ENCODE measurements at regions not wholly inside any gene's neighbourhood (a gene's known extent, or its start where the extent isn't known, plus 50 kb on each side); places are given as distances from the start of the nearest gene placed in this dataset.
"Not testable (repeated sequence)": the region's sequence is repeated elsewhere in the genome, so short reads cannot be mapped to it uniquely, and the experiment has no call there.

DNA sequence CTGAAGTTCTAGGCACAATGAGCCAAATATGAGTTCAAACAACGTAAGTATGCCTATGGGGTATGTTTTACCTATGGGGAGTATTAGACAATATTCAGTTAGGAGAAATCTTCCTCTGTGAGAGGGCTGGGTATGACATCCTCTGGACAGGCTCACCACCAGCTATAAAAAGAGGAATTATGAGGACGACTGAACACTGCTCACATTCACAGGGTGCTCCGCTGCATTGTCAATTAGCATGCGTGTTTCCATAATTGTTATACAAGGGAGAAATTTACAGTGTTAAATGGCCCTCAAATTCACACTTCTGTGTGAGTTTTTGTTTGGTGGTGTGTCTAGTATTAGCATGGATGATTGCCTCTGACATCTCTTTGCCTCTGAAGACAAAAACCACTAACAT, 700.4 kb downstream of the BCL11A start:
- no peak for DNase-seq

DNA sequence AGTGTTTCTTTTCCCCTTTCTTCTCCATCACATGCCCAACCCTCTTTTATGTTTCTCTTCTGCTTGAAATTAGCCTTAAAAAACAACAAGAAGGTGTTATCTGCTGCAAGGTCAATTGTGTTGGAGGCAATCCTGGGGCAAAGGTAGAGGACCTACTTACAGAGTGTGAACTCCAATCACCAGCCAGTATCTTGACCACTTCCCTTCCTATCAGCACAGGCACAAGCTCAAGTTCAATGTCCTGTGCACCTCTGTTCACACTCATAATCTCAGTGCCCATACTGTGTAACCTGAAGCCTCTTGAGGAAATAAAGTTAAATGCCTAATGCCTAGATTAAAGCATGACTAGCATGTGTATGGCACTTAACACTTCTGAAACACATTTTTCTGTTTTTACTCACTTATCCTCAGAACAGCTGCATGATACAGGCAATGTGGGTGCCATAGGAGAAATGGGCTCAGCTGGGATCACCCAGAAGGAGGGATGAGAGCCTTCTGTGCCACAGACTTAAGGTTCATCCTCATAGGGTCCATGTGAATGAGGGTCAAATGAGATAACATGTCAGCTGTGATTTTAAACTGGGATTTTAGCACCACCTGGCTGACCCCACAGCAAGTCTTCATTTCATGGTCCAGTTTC, 701.5 kb downstream of the BCL11A start:
- no peak for DNase-seq

DNA sequence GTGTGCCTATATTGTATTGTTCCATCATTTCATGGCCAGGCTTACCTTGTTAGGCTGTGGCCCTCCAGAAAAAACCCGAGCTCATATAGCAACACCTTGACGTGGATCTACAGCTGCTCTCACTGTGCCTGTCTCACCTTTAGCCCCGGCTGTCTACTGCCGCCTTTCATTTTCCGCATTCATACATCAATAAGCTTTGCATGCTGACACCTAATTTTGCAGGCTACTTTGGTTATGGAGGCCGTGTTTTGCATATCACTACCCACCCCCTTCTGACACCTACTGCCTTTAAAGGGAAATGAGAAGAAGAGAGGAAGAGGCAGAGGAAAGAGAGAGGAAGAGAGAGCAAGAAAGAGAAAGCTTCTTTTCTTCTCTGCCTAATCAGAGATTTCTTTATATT, 702.9 kb downstream of the BCL11A start:
- DNase-seq = no peak

DNA sequence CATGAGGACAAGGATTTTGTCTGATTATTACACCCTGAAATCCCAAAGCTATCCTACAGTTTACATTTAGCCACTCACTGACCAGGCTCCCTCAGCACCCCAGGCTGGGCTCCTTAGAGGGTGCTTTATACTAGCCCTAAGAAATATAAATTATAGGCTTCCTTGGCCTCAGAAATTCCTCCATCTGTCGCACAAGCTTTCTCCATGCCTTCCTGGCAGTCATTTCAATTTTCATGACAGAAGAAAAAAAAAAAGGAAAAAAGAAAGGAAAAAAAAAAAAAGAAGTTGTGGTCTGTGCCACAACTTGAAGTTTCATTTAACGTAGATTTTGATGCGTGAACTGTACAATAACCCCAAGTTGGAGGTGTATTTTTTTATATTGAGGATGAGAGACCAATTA, 719.5 kb downstream of the BCL11A start:
- no peak for DNase-seq

DNA sequence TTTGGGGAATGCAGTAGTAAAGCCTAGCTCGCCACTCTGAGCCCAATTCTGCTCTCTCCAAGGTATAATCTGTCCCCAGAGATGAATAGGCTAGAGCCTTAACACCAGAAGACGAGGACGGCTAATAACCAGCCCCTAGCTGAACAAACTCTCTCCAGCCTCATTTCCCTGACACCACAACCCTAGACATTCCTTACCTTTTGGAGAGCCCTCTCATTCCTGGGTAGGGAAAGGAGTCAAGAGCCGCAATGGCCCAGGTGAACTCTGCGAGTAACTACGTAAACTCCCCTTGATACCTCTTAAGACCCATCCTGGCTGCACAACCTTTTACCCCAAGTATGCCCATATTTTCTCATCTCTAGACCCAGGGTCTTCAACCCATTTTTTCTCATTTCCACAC, 722.9 kb downstream of the BCL11A start:
- DNase-seq = no peak

DNA sequence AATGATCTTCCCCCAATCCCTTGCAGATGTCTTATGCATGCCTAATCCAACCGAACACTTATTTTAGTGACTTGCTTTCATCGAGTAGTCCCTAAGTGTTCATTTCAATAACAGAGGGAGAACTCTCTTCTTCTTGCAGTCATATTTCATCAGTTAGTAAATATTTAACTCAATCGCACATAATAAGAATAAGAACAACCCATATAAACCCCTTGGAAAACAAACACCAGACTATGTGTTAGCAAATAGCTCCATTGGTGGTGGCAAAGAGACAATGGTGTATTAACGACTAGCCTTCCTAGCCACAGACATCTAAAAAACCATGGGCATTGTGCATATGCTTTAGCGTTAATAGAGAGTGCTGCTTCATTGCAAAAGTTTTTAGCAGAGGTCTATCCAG, 725.8 kb downstream of the BCL11A start:
- no peak for DNase-seq

DNA sequence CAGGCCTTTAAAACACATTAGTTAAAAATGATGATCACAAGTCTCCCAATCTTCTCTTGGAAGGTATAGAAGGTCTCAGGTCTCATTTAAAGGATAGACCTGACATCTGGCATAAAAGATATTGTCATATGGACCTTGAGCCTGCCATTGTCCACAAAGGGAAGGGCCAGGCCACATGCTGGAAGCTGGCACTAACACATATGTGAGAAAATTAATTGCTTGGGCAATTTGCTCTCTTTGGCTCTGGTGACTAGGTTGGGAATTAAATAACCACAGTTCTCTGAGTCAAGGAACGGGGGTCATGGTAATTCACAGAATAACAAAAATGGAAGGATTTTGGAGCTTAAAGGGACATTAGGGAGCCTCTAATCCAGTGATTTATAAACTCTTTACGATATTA, 727.3 kb downstream of the BCL11A start:
- no peak for DNase-seq

DNA sequence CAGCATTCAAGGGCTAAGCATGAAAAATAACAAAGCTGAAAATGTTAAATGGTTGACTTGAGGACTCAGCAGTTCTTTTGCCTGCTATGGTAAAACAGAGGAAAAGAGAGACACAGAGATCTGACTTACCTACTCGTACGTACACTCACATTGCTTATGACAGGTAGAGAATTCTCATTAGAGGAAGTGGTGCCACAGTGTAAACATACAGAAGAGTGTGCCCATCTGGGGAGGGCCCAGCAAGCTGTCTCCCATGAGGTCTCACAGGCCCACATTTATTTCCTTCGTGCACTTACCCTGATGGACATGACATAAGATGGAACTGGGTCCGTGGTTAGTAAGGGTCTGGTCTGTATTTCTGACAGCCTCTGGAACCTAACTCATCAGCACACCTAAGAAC, 729.1 kb downstream of the BCL11A start:
- DNase-seq = no peak

DNA sequence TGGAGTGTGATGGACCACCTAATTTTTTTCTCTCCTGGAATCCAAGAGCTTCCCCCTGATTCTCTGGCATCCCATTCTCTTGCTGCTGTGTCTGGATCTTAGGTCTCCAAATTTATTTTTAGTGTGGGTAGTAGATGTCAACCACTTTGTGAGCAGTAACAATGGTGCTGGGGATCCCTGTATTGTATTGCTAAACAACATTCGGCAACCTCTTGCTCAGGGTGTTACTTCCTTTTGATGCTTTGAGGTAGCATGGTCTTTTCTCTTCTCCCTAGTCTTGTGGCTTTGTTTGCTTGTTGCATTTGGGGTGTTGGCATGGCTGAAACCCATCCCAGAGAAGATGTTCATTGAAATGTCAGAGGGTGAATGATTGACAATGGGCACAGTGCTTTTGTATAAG, 737.4 kb downstream of the BCL11A start:
- no peak for DNase-seq

DNA sequence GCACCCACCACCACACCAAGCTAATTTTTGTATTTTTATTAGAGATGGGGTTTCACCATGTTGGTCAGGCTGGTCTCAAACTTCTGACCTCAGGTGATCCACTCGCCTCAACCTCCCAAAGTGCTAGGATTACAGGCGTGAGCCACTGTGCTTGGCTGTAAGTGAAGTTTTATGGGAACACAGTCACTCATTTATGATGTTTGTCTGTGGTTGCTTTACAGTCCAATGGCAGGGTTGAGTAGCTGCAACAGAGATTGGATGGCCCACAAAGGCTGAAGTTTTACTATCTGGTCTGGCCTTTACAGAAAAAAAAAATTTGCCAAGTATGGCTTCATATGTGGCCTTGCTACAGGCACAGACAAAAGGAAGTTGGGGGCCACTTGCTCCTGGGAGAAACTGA, 743.2 kb downstream of the BCL11A start:
- DNase-seq = not testable (repeated sequence)

DNA sequence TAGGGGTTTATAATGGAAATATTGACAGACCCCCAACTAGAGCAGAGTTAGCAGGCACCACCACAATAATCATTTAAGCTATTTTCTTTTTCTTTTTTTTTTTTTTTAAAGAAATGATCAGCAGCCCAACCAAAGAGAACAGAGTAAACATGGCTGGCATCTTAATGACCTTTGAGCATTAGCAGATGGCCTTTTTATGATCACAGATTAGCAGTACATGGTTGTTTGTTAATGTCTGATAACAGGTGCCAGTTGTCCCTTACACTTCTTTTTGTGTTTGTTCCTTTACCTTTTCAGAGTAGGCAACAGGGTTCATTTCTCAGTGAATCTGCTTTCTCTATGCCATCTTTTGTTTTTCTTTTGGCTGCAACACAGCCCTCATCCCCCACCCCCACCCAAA, 747.0 kb downstream of the BCL11A start:
- no peak for DNase-seq

DNA sequence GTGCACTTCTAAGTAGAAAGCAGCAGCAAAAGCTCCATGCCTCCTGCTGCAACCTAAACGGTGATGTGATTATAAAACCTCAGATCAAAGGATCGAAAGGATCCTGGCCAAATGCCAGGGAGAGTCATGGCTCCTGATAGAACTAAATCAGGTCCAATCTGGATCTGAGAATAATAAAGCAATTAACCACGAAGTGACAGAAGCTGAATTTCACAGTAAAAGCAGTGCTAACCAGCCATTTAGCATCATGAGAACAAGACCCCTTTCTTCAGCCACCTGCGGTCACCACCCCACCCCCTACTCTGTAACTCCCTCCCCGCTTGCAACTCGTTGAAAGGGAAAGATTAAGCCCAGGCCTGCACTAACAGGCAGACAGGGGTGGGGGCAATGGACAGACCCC, 748.7 kb downstream of the BCL11A start:
- DNase-seq = no peak

DNA sequence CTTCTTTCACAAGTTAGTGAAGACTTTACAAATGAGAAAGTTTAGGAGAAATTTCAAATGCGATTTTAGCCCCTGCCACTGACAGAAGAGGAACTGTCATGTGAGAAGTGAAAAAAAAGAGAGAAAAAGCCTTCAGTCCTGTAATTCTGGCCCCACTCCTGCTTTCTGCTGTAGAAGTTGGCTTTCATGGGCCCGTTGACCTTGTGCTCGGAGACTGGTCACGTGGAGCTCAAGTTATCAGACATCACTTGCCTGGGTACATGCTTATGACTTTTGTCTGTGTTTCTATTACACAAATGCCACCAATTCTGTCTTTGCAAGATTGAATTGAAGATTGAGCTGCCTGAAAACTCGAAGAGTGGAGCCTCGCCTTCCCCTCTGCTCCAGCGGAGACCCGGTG, 749.9 kb downstream of the BCL11A start:
- DNase-seq = no peak

DNA sequence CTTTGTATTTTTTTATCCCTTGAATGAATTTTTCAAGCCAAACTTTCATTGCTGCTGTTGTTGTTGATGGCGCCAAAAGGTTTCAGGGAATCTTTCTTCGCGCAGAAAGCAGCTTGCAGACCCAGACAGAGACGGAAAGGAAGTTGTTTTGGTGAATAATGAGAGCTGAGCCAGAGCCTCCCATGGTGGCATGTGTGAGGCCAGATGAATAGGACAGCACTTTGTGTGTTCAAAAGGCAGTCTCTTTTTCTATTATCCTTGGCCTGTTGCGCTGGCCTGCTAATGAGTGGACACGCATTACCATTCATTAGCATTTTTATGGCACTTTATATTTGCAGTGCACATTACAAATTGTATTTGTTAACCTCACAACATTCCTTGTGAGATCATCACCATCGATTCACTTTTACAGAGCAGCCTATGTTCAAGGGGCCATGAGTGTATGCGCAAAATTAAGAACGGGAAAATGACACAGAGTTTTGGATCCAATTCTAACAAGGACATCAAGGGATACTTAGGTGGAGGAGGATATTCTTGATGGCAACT, 754.7 kb downstream of the BCL11A start:
- no peak for DNase-seq

DNA sequence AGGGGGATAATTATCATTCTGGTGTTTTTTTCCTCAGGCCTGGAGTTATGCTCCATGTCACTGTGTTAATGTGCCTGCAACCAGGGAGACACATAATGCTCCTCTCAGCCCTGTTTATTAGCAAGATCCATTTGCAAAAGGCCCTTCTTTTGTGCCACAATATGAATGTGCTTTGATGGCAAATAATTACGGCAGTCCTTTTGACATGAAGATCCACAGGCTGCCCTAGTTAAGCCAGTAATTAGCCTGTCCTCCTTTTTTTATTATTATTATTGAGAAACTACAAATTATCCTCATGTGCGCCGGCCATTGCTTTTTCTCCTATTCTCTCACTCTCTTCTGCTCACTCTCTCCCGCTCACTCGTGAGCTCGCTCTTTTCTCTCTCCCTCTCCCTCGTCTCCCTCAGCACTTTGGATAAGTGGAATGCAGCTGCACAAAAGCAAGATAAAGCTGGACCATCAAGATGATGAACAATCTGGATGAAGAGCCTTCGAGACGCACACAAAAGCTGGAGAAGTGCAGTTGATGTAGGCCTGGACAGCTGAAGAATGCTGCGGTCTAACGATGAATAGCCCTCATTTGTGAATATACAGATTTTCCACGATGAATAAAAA, 762.3 kb downstream of the BCL11A start:
- no peak for DNase-seq

DNA sequence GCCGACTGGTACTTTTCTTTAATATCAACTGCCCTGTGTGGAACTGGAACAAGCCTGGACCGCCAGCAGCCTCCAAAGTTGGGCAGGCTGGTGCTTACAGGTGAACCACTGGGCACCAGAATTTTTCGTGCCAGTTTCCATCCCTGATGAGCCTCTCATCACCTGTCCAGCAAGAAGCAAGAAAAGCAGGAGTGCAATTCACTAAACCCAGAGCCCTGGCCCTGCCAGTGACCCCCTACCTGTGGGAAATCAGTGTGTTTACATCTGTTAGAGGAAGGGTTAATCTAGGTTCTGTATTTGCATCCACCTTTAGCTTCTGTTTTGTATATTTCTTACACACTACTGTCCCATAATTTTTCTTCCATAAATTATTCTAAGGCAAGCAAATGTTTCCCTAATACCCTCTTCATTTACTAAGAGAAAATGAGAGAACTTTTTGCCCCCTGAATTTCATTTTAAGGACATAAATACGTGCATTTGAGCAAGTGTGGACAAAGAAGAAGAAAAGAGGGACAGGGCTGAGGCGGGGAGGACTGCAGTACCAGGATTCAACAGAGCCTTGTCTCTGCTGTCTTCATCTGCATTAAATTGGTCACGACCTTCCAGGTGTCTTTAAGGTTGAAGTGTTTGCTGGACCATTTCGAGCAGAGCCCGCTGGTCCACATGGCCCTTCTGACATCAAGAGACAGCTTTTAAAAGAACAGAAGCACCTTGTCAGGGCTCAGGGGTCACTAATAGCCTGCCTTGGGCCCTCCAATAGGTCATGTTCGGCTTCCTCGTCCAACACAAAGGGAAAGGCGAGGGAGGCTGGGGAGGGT, 763.1 kb downstream of the BCL11A start:
- peak; percentile 86 for DNase-seq

DNA sequence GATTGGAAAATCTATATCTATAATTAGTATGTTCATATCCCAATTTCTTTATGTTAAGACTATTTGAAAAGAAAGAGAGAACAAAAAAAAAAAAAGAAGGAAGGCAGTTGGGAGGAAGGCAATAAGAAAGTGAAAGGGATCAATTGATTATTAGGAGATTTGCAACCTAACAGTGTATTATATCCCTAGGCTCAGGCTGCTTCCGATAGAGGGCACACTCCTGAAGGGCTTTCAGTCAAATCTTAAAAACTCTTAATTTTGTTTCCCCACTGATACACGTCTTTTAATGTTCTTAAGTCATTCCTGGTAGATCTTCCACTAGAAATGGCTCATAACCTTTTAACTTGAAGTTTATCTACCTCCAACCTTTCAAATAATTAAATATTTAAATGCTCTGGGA, 763.9 kb downstream of the BCL11A start:
- DNase-seq = no peak

DNA sequence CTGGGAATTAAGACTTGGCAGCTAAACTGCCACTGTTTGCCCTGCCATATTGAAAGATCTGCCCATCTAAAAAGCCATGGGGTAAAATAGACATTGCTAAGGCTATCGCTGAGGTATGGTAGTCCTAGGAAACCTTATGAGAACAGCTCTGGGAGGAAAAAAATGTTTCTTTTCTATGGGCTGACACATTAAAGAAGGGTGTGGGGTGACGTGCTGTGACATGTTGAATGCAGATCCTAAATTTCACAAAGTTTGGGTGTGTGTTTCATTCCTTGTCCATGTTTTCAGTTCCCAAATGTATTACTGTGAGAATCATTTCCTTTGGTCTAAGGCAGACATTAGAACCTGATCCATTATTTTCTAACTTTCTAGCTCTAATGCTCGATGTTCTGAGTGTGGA, 766.4 kb downstream of the BCL11A start:
- DNase-seq = no peak

DNA sequence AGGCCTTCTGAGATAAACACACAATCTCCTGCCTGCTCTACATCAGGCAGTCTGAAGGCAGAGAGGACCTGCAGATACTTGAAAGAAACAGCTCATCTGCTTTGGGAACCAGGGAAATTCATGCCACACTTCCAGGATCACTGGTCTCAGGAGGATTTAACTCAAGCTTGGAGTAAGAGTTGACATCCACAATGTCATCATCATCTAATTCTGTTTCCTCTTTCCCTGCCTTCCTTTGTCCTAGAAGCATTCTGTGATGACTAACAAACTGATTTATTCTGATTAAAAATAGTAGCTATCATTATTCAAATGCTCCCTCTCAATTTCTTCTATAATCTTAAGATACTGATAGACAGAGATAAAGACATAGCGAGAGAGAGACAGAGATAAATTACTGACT, 766.8 kb downstream of the BCL11A start:
- DNase-seq = no peak

DNA sequence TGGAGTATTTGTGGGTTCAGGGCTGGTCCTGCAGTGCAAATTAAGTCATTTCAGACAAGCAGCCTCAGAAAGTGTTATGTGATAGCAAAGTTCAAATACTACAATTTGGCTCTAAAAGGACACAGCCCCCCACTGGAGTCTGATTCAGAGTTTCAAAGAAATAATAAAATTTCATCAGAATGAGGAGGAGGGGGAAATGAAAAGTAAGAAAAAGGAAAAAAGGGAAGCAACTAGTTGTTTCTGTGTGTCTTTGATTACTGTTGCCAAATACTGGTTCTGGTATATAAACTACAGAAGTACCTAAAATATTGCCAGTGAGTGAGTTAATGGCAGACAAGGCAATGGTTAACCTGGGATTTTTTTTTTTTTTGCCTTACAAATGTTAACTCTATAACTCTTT, 773.9 kb downstream of the BCL11A start:
- DNase-seq = no peak

DNA sequence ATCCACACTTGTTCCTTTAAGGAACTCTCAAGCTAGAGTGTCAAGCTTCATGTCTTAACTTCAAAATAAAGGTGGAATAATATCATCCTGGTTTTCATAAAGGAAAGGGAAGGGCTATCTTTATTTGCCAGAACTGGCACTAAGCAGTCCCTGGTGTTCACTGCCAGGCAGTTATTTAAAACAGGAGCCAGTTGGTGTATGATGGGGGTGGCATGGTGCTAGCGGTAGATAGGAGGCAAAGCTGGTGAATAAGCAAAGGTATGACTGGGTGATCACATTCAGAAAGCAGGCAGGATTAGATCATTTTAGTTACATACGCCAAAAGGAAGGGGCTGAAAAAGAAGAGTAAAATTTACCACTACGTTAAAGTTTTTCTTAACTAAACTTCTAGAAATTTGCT, 776.3 kb downstream of the BCL11A start:
- no peak for DNase-seq

DNA sequence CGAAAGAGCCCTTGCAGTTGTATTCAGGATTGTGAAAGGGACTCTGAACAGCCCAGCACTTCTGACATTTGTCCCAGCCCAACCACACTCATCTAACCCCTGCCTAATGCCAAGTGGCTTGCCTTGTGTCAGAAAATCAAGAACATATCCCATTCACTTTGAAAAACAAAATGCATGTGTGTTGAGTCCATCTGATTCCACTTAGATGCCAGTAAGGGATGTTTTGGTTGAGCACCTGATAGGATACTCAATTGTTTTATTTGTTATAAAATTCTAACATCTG, 776.8 kb downstream of the BCL11A start:
- no peak for DNase-seq

DNA sequence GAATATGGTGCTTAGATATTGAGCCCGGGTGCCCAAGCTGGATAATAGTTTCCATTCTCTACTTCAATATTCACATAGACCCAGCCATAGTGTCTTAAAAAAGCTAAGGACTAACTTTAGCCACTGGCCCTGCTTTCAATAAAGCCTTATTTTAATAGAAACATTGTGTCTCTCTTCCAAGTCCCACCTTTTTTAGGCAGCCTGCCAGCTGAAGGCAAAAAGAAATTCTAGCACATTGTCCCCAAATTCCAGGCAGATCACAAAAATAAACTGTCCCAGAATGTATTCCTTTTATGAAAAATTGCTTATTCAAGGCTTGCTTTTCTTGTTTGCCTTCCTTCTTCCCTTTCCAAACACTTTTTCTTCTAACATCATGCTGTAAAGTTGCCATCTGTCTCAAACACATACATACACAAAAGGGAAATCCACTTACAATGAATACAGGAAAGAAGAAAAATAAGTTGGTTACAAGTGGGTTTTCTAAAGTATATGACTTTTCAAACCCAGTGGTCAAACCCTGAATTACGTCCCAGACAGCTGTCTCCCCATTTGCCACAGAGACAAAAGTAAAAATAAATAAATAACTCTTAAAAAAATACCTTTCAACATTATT, 778.5 kb downstream of the BCL11A start:
- no peak for DNase-seq

DNA sequence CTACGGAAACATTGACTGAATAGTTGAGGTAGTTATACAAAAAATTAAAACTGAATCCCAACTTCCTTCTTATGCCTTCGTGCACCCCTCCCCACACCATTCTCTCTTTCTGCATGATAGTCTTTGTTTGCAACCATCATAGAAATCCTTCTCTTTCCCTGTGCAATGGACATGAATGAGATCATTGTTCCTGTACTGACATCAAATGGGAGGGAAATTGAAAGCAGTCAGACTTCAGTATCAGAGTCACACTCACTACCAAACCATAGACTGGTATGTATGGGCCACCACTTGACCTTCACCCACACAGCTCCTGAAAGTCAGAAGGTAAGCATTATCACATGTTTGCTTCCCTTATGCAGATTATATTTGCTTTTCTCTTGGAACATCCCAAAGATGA, 782.8 kb downstream of the BCL11A start:
- no peak for DNase-seq

Data from islet precursor cell (in vitro differentiated cells).